Endothelial cell of umbilical vein (primary cell): ENCODE measurements at regions not wholly inside any gene's neighbourhood (a gene's known extent, or its start where the extent isn't known, plus 50 kb on each side); places are given as distances from the start of the nearest gene placed in this dataset.

Experiments used
- MYC ChIP-seq: IDR thresholded peaks from one replicate; pipeline ENCODE4 v1.6.1; 2011; ENCODE audit warnings: mild to moderate bottlenecking, low read depth, low read length
- POLR2A ChIP-seq: IDR thresholded peaks from 2 replicates; pipeline ENCODE4 v1.6.1; 2012; ENCODE audit warnings: low read depth, mild to moderate bottlenecking, control low read depth, low read length
- POLR2AphosphoS5 ChIP-seq: IDR thresholded peaks from 2 replicates; pipeline ENCODE4 v1.6.1; 2012; ENCODE audit warnings: low read depth, mild to moderate bottlenecking, control low read depth, low read length, moderate library complexity; ENCODE audit not compliant: insufficient read depth
- TF ChIP-seq, protein P1 (sequence below), 2 donors: IDR thresholded peaks; 1 replicate in 1 of 2; 2 replicates in 1 of 2; pipeline ENCODE4 v1.5.1; 2011; ENCODE audit warnings: low read length in 2 of 2, mild to moderate bottlenecking in 2 of 2, moderate library complexity in 2 of 2, control low read depth in 1 of 2, inconsistent platforms in 1 of 2, low read depth in 1 of 2; ENCODE audit not compliant: insufficient read depth in 1 of 2; ENCODE audit errors: extremely low read depth in 1 of 2
- TF ChIP-seq, protein P2 (sequence below): IDR thresholded peaks from 2 replicates; pipeline ENCODE4 v1.6.1; 2011; ENCODE audit not compliant: insufficient read depth, insufficient read length

DNA sequence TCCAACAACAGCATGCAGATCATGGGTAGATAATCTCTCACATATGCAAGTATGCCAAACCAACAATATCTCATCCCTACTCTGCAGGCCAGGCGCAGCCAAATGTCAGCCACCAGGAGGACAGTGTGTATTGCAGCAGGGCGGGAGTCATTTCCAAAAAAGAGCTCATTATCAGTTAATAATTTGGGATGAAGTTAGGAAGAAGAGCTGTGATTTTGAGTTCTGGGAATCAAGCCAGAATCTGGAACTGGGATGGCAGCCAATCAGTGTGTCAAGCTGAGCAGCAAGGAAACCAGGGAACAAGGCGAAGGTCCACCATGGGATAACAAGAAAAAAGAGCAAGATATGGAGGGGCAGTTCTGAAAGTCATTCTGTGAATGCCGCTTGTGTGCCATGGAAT lies 88.2 kb upstream of the CAMK2D start:
- TF ChIP-seq, protein P1, sequence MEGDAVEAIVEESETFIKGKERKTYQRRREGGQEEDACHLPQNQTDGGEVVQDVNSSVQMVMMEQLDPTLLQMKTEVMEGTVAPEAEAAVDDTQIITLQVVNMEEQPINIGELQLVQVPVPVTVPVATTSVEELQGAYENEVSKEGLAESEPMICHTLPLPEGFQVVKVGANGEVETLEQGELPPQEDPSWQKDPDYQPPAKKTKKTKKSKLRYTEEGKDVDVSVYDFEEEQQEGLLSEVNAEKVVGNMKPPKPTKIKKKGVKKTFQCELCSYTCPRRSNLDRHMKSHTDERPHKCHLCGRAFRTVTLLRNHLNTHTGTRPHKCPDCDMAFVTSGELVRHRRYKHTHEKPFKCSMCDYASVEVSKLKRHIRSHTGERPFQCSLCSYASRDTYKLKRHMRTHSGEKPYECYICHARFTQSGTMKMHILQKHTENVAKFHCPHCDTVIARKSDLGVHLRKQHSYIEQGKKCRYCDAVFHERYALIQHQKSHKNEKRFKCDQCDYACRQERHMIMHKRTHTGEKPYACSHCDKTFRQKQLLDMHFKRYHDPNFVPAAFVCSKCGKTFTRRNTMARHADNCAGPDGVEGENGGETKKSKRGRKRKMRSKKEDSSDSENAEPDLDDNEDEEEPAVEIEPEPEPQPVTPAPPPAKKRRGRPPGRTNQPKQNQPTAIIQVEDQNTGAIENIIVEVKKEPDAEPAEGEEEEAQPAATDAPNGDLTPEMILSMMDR (IDR thresholded peaks at IDR 0.05; ENCODE audit: extremely low read depth in 1 of 2, insufficient read depth in 1 of 2, low read depth in 1 of 2, low read length in 2 of 2): no peak
- TF ChIP-seq, protein P2, sequence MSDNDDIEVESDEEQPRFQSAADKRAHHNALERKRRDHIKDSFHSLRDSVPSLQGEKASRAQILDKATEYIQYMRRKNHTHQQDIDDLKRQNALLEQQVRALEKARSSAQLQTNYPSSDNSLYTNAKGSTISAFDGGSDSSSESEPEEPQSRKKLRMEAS: no peak
- TF ChIP-seq POLR2A (no peak), MYC (no peak), POLR2AphosphoS5 (no peak)
